Loucy (cell line): ENCODE measurements at regions not wholly inside any gene's neighbourhood (a gene's known extent, or its start where the extent isn't known, plus 50 kb on each side); places are given as distances from the start of the nearest gene placed in this dataset.

Experiments used
- CTCF ChIP-seq: fragments of 200-600 bp; sonication (generic); conservative IDR thresholded peaks from 2 replicates; pipeline ENCODE4 v1.5.1; 2014; ENCODE audit warnings: mild to moderate bottlenecking, antibody characterized with exemption, low read length
- EZH2phosphoT487 ChIP-seq: fragments of 200-600 bp; IDR thresholded peaks from 2 replicates; pipeline ENCODE4 v1.6.1; 2018; ENCODE audit warnings: antibody characterized with exemption, mild to moderate bottlenecking, moderate library complexity, borderline replicate concordance

DNA sequence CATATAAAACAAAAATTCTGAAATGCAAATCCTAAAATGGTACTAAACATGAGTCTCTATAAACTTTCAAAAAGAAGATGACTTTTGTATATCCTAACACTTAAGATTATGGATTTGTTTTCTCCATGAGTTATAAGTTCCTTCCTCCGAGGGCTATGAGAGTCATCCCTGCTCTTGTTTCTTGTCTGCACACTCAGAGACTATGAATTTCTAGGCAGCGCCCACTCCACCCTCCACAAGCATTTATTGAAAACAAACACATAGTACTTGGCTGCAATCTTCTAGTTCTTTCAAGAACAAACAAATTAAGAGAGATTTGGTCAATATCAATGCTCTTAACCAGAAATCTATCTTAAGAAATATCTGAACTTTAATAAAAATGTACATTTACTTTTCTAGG lies 211.7 kb downstream of the DKK1 start:
- TF ChIP-seq CTCF (no peak), EZH2phosphoT487 (no peak)
